PC-9 (cell line): ENCODE measurements at regions not wholly inside any gene's neighbourhood (a gene's known extent, or its start where the extent isn't known, plus 50 kb on each side); places are given as distances from the start of the nearest gene placed in this dataset.

Source experiments
- EZH2 ChIP-seq: fragments of 200-600 bp; sonication (generic); IDR thresholded peaks from 2 replicates; pipeline ENCODE4 v1.8.0; 2017; ENCODE audit warnings: antibody characterized with exemption, low read depth
- TF ChIP-seq, protein P1 (sequence below): fragments of 200-600 bp; sonication (generic); conservative IDR thresholded peaks from 2 replicates; pipeline ENCODE4 v1.6.1; 2017; ENCODE audit warnings: mixed run types, antibody characterized with exemption, mild to moderate bottlenecking, moderate library complexity

DNA sequence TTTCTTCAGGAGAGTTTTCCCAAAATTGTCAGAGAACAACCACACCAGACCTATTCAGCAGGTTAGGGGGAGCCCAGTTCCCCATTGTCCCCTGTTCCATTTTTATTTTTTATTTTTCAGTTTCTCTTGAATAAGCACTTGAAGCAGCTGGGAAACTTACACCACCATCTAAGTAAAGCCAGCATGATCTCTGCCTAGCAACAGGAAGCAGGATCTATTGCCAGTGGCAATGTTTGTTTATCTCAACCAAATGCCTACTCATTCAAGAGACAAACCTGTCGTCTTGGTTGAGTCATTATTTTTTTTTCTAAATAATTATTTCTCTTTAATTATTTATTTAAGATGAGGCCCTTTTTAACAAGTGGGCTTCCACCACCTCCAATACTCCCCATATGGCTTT, 379.3 kb downstream of the PLK2 start:
- TF ChIP-seq, protein P1, sequence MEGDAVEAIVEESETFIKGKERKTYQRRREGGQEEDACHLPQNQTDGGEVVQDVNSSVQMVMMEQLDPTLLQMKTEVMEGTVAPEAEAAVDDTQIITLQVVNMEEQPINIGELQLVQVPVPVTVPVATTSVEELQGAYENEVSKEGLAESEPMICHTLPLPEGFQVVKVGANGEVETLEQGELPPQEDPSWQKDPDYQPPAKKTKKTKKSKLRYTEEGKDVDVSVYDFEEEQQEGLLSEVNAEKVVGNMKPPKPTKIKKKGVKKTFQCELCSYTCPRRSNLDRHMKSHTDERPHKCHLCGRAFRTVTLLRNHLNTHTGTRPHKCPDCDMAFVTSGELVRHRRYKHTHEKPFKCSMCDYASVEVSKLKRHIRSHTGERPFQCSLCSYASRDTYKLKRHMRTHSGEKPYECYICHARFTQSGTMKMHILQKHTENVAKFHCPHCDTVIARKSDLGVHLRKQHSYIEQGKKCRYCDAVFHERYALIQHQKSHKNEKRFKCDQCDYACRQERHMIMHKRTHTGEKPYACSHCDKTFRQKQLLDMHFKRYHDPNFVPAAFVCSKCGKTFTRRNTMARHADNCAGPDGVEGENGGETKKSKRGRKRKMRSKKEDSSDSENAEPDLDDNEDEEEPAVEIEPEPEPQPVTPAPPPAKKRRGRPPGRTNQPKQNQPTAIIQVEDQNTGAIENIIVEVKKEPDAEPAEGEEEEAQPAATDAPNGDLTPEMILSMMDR, result no peak
- no peak for TF ChIP-seq EZH2
